Body of pancreas (tissue), 4 donors: ENCODE measurements at regions not wholly inside any gene's neighbourhood (a gene's known extent, or its start where the extent isn't known, plus 50 kb on each side); places are given as distances from the start of the nearest gene placed in this dataset.

Experiments used
- CTCF ChIP-seq, 7 experiments: fragments of 450-650 bp in 4 of 7; fragments of 200-600 bp in 3 of 7; sonication (generic) in 3 of 7; IDR thresholded peaks; one replicate each; pipeline ENCODE4 v1.5.1; 2016 to 2019; ENCODE audit warnings: antibody characterized with exemption in 7 of 7
- POLR2A ChIP-seq, 3 donors: fragments of 450-650 bp; IDR thresholded peaks; one replicate each; pipeline ENCODE4 v1.6.1; 2016; ENCODE audit warnings: antibody characterized with exemption in 3 of 3, mild to moderate bottlenecking in 2 of 3

GRCh38 chr13:39942552-39943273 is 287.3 kb downstream of the COG6 start:
- peak; percentile 80 to 99 (median 98) for TF ChIP-seq CTCF (IDR thresholded peaks at IDR 0.05)
- TF ChIP-seq POLR2A (IDR thresholded peaks at IDR 0.05): no peak
